Right lung (tissue), 2 donors: ENCODE measurements at regions not wholly inside any gene's neighbourhood (a gene's known extent, or its start where the extent isn't known, plus 50 kb on each side); places are given as distances from the start of the nearest gene placed in this dataset.
"Not testable (repeated sequence)": the region's sequence is repeated elsewhere in the genome, so short reads cannot be mapped to it uniquely, and the experiment has no call there.

ENCODE experiments used
- DNase-seq, 2 donors: peaks; one replicate each; pipeline ENCODE4 v3.0.0-alpha.2; 2013

GRCh38 chr6:16909658-16910360 is 148.5 kb upstream of the ATXN1 start:
- DNase-seq, result no peak

GRCh38 chr6:16907991-16908390 is 146.7 kb upstream of the ATXN1 start:
- DNase-seq, result no peak

GRCh38 chr6:16904957-16905356 is 143.7 kb upstream of the ATXN1 start:
- no peak for DNase-seq

- no peak for DNase-seq
Observed at GRCh38 chr6:16903470-16903869, 142.2 kb upstream of the ATXN1 start.

- DNase-seq, result no peak
Observed at GRCh38 chr6:16902502-16902901, 141.2 kb upstream of the ATXN1 start.

GRCh38 chr6:16901782-16902181 is 140.5 kb upstream of the ATXN1 start:
- peak; percentile 85 to 86 for DNase-seq

- no peak for DNase-seq
Observed at GRCh38 chr6:16901306-16901705, 140.0 kb upstream of the ATXN1 start.

GRCh38 chr6:16898640-16899396 is 137.6 kb upstream of the ATXN1 start:
- no peak for DNase-seq

GRCh38 chr6:16897669-16898068 is 136.4 kb upstream of the ATXN1 start:
- DNase-seq, result no peak

GRCh38 chr6:16894301-16894700 is 133.0 kb upstream of the ATXN1 start:
- DNase-seq, result no peak

- DNase-seq, result not testable (repeated sequence)
Observed at GRCh38 chr6:16891110-16891509, 129.8 kb upstream of the ATXN1 start.

GRCh38 chr6:16885411-16886160 is 124.3 kb upstream of the ATXN1 start:
- DNase-seq, result no peak

GRCh38 chr6:16884526-16884925 is 123.3 kb upstream of the ATXN1 start:
- no peak for DNase-seq

GRCh38 chr6:16883414-16883813 is 122.2 kb upstream of the ATXN1 start:
- no peak for DNase-seq

- no peak for DNase-seq
Observed at GRCh38 chr6:16882230-16882629, 121.0 kb upstream of the ATXN1 start.

GRCh38 chr6:16876852-16877251 is 115.6 kb upstream of the ATXN1 start:
- not testable (repeated sequence) for DNase-seq

- DNase-seq, result no peak
Observed at GRCh38 chr6:16876201-16876600, 114.9 kb upstream of the ATXN1 start.

- no peak for DNase-seq
Observed at GRCh38 chr6:16873698-16874097, 112.4 kb upstream of the ATXN1 start.

GRCh38 chr6:16872543-16873235 is 111.4 kb upstream of the ATXN1 start:
- no peak for DNase-seq

GRCh38 chr6:16871047-16871446 is 109.8 kb upstream of the ATXN1 start:
- DNase-seq, result no peak

- DNase-seq, result no peak
Observed at GRCh38 chr6:16868968-16869367, 107.7 kb upstream of the ATXN1 start.

GRCh38 chr6:16857969-16858592 is 96.8 kb upstream of the ATXN1 start:
- DNase-seq, result no peak
